GM23338 (cell line): ENCODE measurements at regions not wholly inside any gene's neighbourhood (a gene's known extent, or its start where the extent isn't known, plus 50 kb on each side); places are given as distances from the start of the nearest gene placed in this dataset.

Experiments used
- ATAC-seq: fragments of 200-7000 bp; cut with Tn5 transposase; 3 replicates; pipeline ENCODE4 v1.9.1; 2020
- DNase-seq: peaks from one replicate; pipeline ENCODE4 v3.0.0-alpha.2; 2015; ENCODE audit warnings: low spot score
- H2AFZ ChIP-seq: fragments of 200-600 bp; sonication (generic); 2 replicates; pipeline ENCODE4 v1.8.0; 2016; ENCODE audit warnings: antibody characterized with exemption, mild to moderate bottlenecking, moderate library complexity
- H3F3A ChIP-seq: fragments of 200-600 bp; sonication (generic); replicated peaks from 2 replicates; pipeline ENCODE4 v1.8.0; 2017; ENCODE audit warnings: antibody characterized with exemption, mixed run types, low read depth
- H3K27ac ChIP-seq: fragments of 200-600 bp; sonication (generic); 2 replicates; pipeline ENCODE4 v1.6.1; 2016; ENCODE audit warnings: low read depth
- H3K27me3 ChIP-seq: fragments of 200-600 bp; sonication (generic); 2 replicates; pipeline ENCODE4 v1.8.0; 2016; ENCODE audit warnings: mild to moderate bottlenecking, mixed run types, moderate library complexity; ENCODE audit not compliant: insufficient read depth
- H3K36me3 ChIP-seq: fragments of 200-600 bp; sonication (generic); 2 replicates; pipeline ENCODE4 v1.8.0; 2016; ENCODE audit warnings: mild to moderate bottlenecking; ENCODE audit not compliant: insufficient read depth
- H3K4me1 ChIP-seq: fragments of 200-600 bp; sonication (generic); 2 replicates; pipeline ENCODE4 v1.8.0; 2016; ENCODE audit warnings: mild to moderate bottlenecking, moderate library complexity; ENCODE audit not compliant: insufficient read depth
- H3K4me2 ChIP-seq: fragments of 200-600 bp; sonication (generic); 2 replicates; pipeline ENCODE4 v1.7.1; 2017; ENCODE audit warnings: mixed run types
- H3K4me3 ChIP-seq: fragments of 200-600 bp; sonication (generic); 2 replicates; pipeline ENCODE4 v1.6.1; 2016; ENCODE audit warnings: mixed run types
- H3K79me2 ChIP-seq: fragments of 200-600 bp; sonication (generic); replicated peaks from 2 replicates; pipeline ENCODE4 v1.8.0; 2017; ENCODE audit warnings: mild to moderate bottlenecking; ENCODE audit not compliant: insufficient read depth
- H3K9me2 ChIP-seq: fragments of 200-600 bp; sonication (generic); 2 replicates; pipeline ENCODE4 v1.8.0; 2017; ENCODE audit not compliant: insufficient read depth
- H4K20me1 ChIP-seq: fragments of 200-600 bp; sonication (generic); replicated peaks from 2 replicates; pipeline ENCODE4 v1.8.0; 2017; ENCODE audit warnings: mild to moderate bottlenecking; ENCODE audit not compliant: insufficient read depth
- H3K27ac Mint-ChIP-seq: 2 replicates; pipeline ENCODE4 v1.8.0; 2020; ENCODE audit warnings: inconsistent platforms, mild to moderate bottlenecking, moderate library complexity, mixed read lengths
- H3K27me3 Mint-ChIP-seq: 3 replicates; pipeline ENCODE4 v1.8.0; 2022; ENCODE audit warnings: low read depth, mild to moderate bottlenecking, moderate library complexity, mixed read lengths, inconsistent platforms; ENCODE audit not compliant: insufficient read depth, poor library complexity
- H3K36me3 Mint-ChIP-seq: 3 replicates; pipeline ENCODE4 v1.8.0; 2021; ENCODE audit warnings: low read depth, mild to moderate bottlenecking, inconsistent platforms, moderate library complexity, mixed read lengths
- H3K4me1 Mint-ChIP-seq: 3 replicates; pipeline ENCODE4 v1.8.0; 2020; ENCODE audit warnings: mild to moderate bottlenecking, inconsistent platforms, mixed read lengths
- H3K4me3 Mint-ChIP-seq: 3 replicates; pipeline ENCODE4 v1.8.0; 2021; ENCODE audit warnings: moderate library complexity, mild to moderate bottlenecking, inconsistent platforms, mixed read lengths
- H3K9me3 Mint-ChIP-seq: 3 replicates; pipeline ENCODE4 v1.8.0; 2020; ENCODE audit warnings: moderate library complexity, mild to moderate bottlenecking, inconsistent platforms, mixed read lengths
- CREB1 ChIP-seq: fragments of 250-450 bp; sonication (Bioruptor Pico); IDR thresholded peaks from 2 replicates; pipeline ENCODE4 v1.5.0; 2020; ENCODE audit warnings: low read depth, mild to moderate bottlenecking, moderate library complexity
- ETS1 ChIP-seq: IDR thresholded peaks from 2 replicates; pipeline ENCODE4 v1.6.1; 2016; ENCODE audit warnings: antibody characterized with exemption
- EZH2 ChIP-seq: fragments of 200-600 bp; sonication (generic); IDR thresholded peaks from one replicate; pipeline ENCODE4 v1.8.0; 2017; ENCODE audit warnings: antibody characterized with exemption, mild to moderate bottlenecking, low read depth; ENCODE audit not compliant: unreplicated experiment
- EZH2phosphoT487 ChIP-seq: fragments of 200-600 bp; sonication (generic); IDR thresholded peaks from one replicate; pipeline ENCODE4 v1.8.1; 2018; ENCODE audit warnings: antibody characterized with exemption; ENCODE audit not compliant: unreplicated experiment
- JUNB ChIP-seq: IDR thresholded peaks from one replicate; pipeline ENCODE4 v1.6.1; 2016; ENCODE audit warnings: antibody characterized with exemption; ENCODE audit not compliant: unreplicated experiment
- NANOG ChIP-seq: IDR thresholded peaks from 2 replicates; pipeline ENCODE4 v1.6.1; 2016; ENCODE audit warnings: antibody characterized with exemption, borderline replicate concordance
- POLR2AphosphoS5 ChIP-seq: IDR thresholded peaks from 2 replicates; pipeline ENCODE4 v1.6.1; 2016; ENCODE audit warnings: antibody characterized with exemption, low read depth
- REST ChIP-seq: IDR thresholded peaks from one replicate; pipeline ENCODE4 v1.6.1; 2018; ENCODE audit warnings: antibody characterized with exemption; ENCODE audit not compliant: unreplicated experiment
- STAT1 ChIP-seq: IDR thresholded peaks from one replicate; pipeline ENCODE4 v1.6.1; 2016; ENCODE audit warnings: antibody characterized with exemption; ENCODE audit not compliant: unreplicated experiment
- ZNF114 ChIP-seq: fragments of 250-450 bp; sonication (Bioruptor Pico); IDR thresholded peaks from 2 replicates; pipeline ENCODE4 v1.5.0; 2020; ENCODE audit warnings: mild to moderate bottlenecking, moderate library complexity
- ZNF331 ChIP-seq: fragments of 250-450 bp; sonication (Bioruptor Pico); IDR thresholded peaks from 2 replicates; pipeline ENCODE4 v1.5.0; 2020; ENCODE audit warnings: low read depth, mild to moderate bottlenecking, moderate library complexity
- ZNF462 ChIP-seq: fragments of 250-450 bp; sonication (Bioruptor Pico); IDR thresholded peaks from 2 replicates; pipeline ENCODE4 v1.5.0; 2020; ENCODE audit warnings: mild to moderate bottlenecking, moderate library complexity
- TF ChIP-seq, protein P1 (sequence below), 2 experiments: fragments of 200-600 bp in 1 of 2; sonication (generic) in 1 of 2; conservative IDR thresholded peaks; 2 replicates each; pipeline versions ENCODE4 v1.5.1 to v1.6.1; 2016 to 2017; ENCODE audit warnings: antibody characterized with exemption in 2 of 2, low read depth in 2 of 2, mild to moderate bottlenecking in 2 of 2, moderate library complexity in 1 of 2

DNA sequence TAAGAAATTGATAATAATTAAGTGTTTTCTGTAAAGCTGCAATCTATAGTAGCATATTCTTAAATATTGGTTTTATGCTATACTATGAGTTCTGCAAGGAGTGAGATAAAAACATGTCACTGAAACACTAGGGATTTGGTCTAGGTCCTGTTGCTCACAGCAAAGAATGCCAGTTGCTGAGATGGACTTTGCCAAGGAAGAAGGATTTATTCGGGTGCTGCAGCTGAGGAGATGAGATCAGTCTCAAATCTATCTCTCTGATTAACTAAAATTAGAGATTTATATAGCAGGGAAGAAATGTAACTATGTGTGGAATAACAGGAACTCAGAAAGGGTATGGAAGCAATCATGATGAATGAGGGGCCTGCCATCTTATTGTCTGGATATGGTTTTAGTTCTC is 1569.9 kb downstream of the PCDH7 start:
- no peak overlapping the region for H3K27ac ChIP-seq
- TF ChIP-seq REST (no peak), CREB1 (CRISPR knock-in tag) (no peak), ZNF114 (CRISPR knock-in tag) (no peak), ZNF331 (CRISPR knock-in tag) (no peak), STAT1 (no peak), JUNB (no peak), EZH2phosphoT487 (no peak), NANOG (no peak), ZNF462 (CRISPR knock-in tag) (no peak), EZH2 (no peak), POLR2AphosphoS5 (no peak), ETS1 (no peak)
- TF ChIP-seq, protein P1, sequence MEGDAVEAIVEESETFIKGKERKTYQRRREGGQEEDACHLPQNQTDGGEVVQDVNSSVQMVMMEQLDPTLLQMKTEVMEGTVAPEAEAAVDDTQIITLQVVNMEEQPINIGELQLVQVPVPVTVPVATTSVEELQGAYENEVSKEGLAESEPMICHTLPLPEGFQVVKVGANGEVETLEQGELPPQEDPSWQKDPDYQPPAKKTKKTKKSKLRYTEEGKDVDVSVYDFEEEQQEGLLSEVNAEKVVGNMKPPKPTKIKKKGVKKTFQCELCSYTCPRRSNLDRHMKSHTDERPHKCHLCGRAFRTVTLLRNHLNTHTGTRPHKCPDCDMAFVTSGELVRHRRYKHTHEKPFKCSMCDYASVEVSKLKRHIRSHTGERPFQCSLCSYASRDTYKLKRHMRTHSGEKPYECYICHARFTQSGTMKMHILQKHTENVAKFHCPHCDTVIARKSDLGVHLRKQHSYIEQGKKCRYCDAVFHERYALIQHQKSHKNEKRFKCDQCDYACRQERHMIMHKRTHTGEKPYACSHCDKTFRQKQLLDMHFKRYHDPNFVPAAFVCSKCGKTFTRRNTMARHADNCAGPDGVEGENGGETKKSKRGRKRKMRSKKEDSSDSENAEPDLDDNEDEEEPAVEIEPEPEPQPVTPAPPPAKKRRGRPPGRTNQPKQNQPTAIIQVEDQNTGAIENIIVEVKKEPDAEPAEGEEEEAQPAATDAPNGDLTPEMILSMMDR (conservative IDR thresholded peaks at IDR 0.05; ENCODE audit: low read depth in 2 of 2), result no peak
- H3K27ac Mint-ChIP-seq, result no peak overlapping the region
- H3K4me1 Mint-ChIP-seq, result no peaks in the 10 kb centered on the region
- no peak overlapping the region for H3K4me3 Mint-ChIP-seq
- H3K4me3 ChIP-seq, result no peak overlapping the region
- peaks cover 4% of the 10 kb centered on the region; the same call in 1 of the 2 replicates for H3K36me3 ChIP-seq
- H3K9me3 Mint-ChIP-seq, result peaks cover 19% of the 10 kb centered on the region
- no peak overlapping the region for H3K4me2 ChIP-seq
- H2AFZ ChIP-seq, result no peak overlapping the region
- H3F3A ChIP-seq, result no peaks in the 10 kb centered on the region
- H3K27me3 ChIP-seq, result no peaks in the 10 kb centered on the region
- no peaks in the 10 kb centered on the region for H4K20me1 ChIP-seq
- H3K9me2 ChIP-seq, result no peaks in the 10 kb centered on the region
- peaks cover 12% of the 10 kb centered on the region; the same call in 2 of the 3 replicates for H3K36me3 Mint-ChIP-seq
- H3K27me3 Mint-ChIP-seq, result no peaks in the 10 kb centered on the region
- no peak for DNase-seq
- no peaks in the 10 kb centered on the region for H3K4me1 ChIP-seq
- no peaks in the 10 kb centered on the region for H3K79me2 ChIP-seq
- no peak for ATAC-seq
